ENCODE measurements at regions not wholly inside any gene's neighbourhood (a gene's known extent, or its start where the extent isn't known, plus 50 kb on each side); places are given as distances from the start of the nearest gene placed in this dataset.

DNA sequence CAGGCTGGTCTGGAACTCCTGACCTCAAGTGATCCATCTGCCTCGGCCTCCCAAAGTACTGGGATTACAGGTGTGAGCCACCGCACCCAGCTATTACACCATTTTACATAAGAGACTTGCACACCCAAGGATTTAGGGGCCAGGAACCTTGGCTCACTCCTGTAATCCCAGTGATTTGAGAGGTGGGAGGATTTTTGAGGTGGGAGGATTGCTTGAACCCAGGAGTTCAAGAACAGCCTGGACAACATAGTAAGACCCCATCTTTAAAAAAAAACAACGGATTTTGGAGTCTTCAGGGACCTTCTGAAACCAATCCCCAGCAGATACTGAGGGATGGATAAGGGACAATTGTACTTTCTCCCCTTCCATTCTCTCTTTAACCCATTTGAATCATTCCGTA is 55.3 kb upstream of the PIM1 start:
- Mint-ChIP-seq H3K27ac (peak overlapping the region; percentile 55), H3K9me3 (peaks cover 5% of the 10 kb centered on the region), H3K27me3 (no peaks in the 10 kb centered on the region), H3K4me1 (ENCODE audit: unreplicated experiment) (peaks cover 28% of the 10 kb centered on the region), H3K36me3 (no peaks in the 10 kb centered on the region), H3K4me3 (no peak overlapping the region)
- no peak for TF ChIP-seq CTCF (conservative IDR thresholded peaks at IDR 0.05)
- no peak for DNase-seq (ENCODE audit: extremely low spot score, unreplicated experiment)

- Mint-ChIP-seq H3K9me3 (peaks cover 5% of the 10 kb centered on the region), H3K36me3 (no peaks in the 10 kb centered on the region)
Observed at GRCh38 chr6:37115236-37115895, 54.6 kb upstream of the PIM1 start.

DNA sequence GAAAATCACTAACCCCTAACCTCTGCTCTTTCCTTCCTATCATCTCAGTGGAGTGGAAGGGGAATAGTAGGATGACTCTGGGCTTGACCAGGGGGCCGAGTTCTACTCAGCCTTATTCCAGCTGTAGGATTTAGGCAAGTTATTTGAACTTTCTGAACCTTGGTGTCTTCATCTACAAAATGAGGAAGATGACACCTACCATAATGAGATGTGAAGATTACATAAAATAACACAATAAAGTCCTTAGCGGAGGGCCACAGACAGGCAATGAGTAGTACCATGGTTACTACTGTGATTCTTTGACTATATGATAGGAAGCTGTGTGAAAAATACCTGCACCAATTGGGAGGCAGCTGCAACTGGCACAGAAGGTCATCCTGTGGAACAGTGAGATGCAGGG is 53.6 kb upstream of the PIM1 start:
- Mint-ChIP-seq H3K27me3 (no peaks in the 10 kb centered on the region), H3K27ac (no peak overlapping the region), H3K9me3 (peaks cover 5% of the 10 kb centered on the region), H3K36me3 (no peaks in the 10 kb centered on the region), H3K4me3 (no peak overlapping the region), H3K4me1 (ENCODE audit: unreplicated experiment) (peaks cover 15% of the 10 kb centered on the region)
- TF ChIP-seq CTCF (conservative IDR thresholded peaks at IDR 0.05): no peak
- DNase-seq (ENCODE audit: extremely low spot score, unreplicated experiment): no peak

More at GRCh38 chr6:37115236-37115895, 54.6 kb upstream of the PIM1 start:
- DNase-seq (ENCODE audit: extremely low spot score, unreplicated experiment): no peak
- Mint-ChIP-seq H3K4me1 (ENCODE audit: unreplicated experiment) (peaks cover 22% of the 10 kb centered on the region), H3K27me3 (no peaks in the 10 kb centered on the region), H3K27ac (peak overlapping the region; percentile 55), H3K4me3 (no peak overlapping the region)
- no peak for TF ChIP-seq CTCF (conservative IDR thresholded peaks at IDR 0.05)

DNA sequence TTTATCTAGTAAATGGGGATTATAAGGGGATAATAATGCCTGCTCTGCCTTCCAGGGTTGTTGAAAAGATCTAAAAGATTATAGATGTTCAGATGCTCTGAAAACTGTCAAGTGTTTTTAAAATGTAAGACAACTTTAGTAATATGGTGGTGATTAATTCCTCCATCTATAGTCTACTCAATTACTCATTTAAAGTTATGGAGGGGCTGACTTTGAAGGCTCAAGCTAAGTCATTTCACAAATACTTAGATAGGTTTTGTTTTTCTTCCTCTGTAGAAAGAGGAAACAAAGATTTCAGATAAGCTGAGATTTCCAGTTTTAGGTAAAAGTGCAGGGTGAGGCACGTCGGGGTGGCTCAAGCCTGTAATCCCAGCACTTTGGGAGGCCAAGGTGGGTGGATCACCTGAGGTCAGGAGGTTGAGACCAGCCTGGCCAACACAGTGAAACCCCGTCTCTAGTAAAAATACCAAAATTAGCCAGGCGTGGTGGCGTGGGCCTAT is 50.5 kb upstream of the PIM1 start:
- peaks cover 21% of the 10 kb centered on the region for H3K4me1 Mint-ChIP-seq (ENCODE audit: unreplicated experiment)
- TF ChIP-seq CTCF (conservative IDR thresholded peaks at IDR 0.05): no peak
- H3K27me3 Mint-ChIP-seq: no peaks in the 10 kb centered on the region
- H3K4me3 Mint-ChIP-seq: no peak overlapping the region
- no peak for DNase-seq (ENCODE audit: extremely low spot score, unreplicated experiment)
- peaks cover 9% of the 10 kb centered on the region for H3K9me3 Mint-ChIP-seq
- H3K27ac Mint-ChIP-seq: peak overlapping the region; percentile 27
- no peaks in the 10 kb centered on the region for H3K36me3 Mint-ChIP-seq

All from type B pancreatic cell (in vitro differentiated cells).